ENCODE measurements at regions not wholly inside any gene's neighbourhood (a gene's known extent, or its start where the extent isn't known, plus 50 kb on each side); places are given as distances from the start of the nearest gene placed in this dataset.

- H3K9ac ChIP-seq (ENCODE audit: low read length): peak overlapping the region; percentile 52
- H3K4me3 ChIP-seq (replicated peaks in 1 of 2; ENCODE audit: low read depth in 1 of 2, low read length in 2 of 2): peak overlapping the region; percentile 3 to 40; a peak in 3 of 4 replicates
- H2AFZ ChIP-seq (ENCODE audit: low read depth, low read length, poor library complexity, severe bottlenecking): peak overlapping the region; percentile 89
- no peaks in the 10 kb centered on the region for H3K9me3 ChIP-seq (ENCODE audit: control insufficient read depth in 1 of 2, insufficient read depth in 1 of 2, low read depth in 1 of 2, low read length in 2 of 2)
- ChIA-PET CTCF (interaction anchor here (1.1 kb wide), 1 partner anchor 12 kb away, joined by 3 read pairs; no protein-coding TSS in a partner anchor), POLR2A (no interaction called here), RAD21 (ENCODE audit: low non-redundant PET in 1 of 2, low total read pairs in 2 of 2, uncharacterized antibody in 2 of 2, unreplicated experiment in 2 of 2) (interaction anchor here (1.2 to 1.7 kb wide), 2 partner anchors 29 to 39 kb away, joined by 3 read pairs; no protein-coding TSS in a partner anchor)
- intact Hi-C loops (cut with micrococcal nuclease): loop anchor here (1.0 to 10.0 kb wide), 2 partner anchors 12 to 208 kb away; no protein-coding TSS in a partner anchor
- H3K36me3 ChIP-seq (ENCODE audit: control insufficient read depth in 1 of 2, insufficient read depth in 2 of 2, low read length in 2 of 2): no peaks in the 10 kb centered on the region
- H3K9me2 ChIP-seq (ENCODE audit: insufficient read depth): no peaks in the 10 kb centered on the region
- no peaks in the 10 kb centered on the region for H4K20me1 ChIP-seq (ENCODE audit: insufficient read depth)
- peak overlapping the region; percentile 68 for H3K27ac ChIP-seq (ENCODE audit: low read depth, low read length)
- H3K79me2 ChIP-seq (ENCODE audit: insufficient read depth, low read length): no peaks in the 10 kb centered on the region
- H3K4me2 ChIP-seq (ENCODE audit: low read length): peak overlapping the region; percentile 80
- DNase-seq (ENCODE audit: low read depth, low spot score) (peak; percentile 91), ATAC-seq (peak; percentile 82)
- TSS peak; percentile 62 for BruUV-seq (replicated peaks)
- H3K27me3 ChIP-seq (ENCODE audit: insufficient read depth, low read length): no peaks in the 10 kb centered on the region
- H3K4me1 ChIP-seq (ENCODE audit: control insufficient read depth in 1 of 2, insufficient read depth in 2 of 2, low read length in 2 of 2): peaks cover 66 to 87% of the 10 kb centered on the region in 2 experiments
- TF ChIP-seq FOSL1 (IDR thresholded peaks at IDR 0.05; ENCODE audit: low read depth) (peak; percentile 96), POLR2A (IDR thresholded peaks at IDR 0.05; ENCODE audit: borderline replicate concordance, extremely low read depth, insufficient read depth, insufficient read length) (peak; percentile 47), RAD21 (IDR thresholded peaks at IDR 0.05; ENCODE audit: low read depth) (no peak), CBX3 (IDR thresholded peaks at IDR 0.05; ENCODE audit: low read depth) (peak; percentile 90), MAX (IDR thresholded peaks at IDR 0.05) (peak; percentile 94), ELF1 (IDR thresholded peaks at IDR 0.05; ENCODE audit: borderline replicate concordance, low read depth) (no peak; the same call in 1 of the 2 replicates), POLR2AphosphoS5 (IDR thresholded peaks at IDR 0.05; ENCODE audit: low read depth, low read length) (peak; percentile 67), YY1 (IDR thresholded peaks at IDR 0.05; ENCODE audit: extremely low read depth, insufficient replicate concordance, low read depth, low read length) (peak; percentile 47), TCF7L2 (IDR thresholded peaks at IDR 0.05; ENCODE audit: borderline replicate concordance, extremely low read depth, insufficient read depth, insufficient read length) (peak; percentile 77), EGR1 (IDR thresholded peaks at IDR 0.05; ENCODE audit: low read depth) (peak; percentile 65), SP1 (IDR thresholded peaks at IDR 0.05; ENCODE audit: low read depth) (peak; percentile 95), CEBPB (IDR thresholded peaks at IDR 0.05; ENCODE audit: low read depth) (peak; percentile 99), REST (IDR thresholded peaks at IDR 0.05; ENCODE audit: low read depth) (no peak), SIN3A (IDR thresholded peaks at IDR 0.05; ENCODE audit: low read depth) (peak; percentile 91), ZBTB33 (IDR thresholded peaks at IDR 0.05; ENCODE audit: extremely low read depth, insufficient replicate concordance, low read length) (peak; percentile 71), EZH2 (IDR thresholded peaks at IDR 0.05) (no peak), SRF (IDR thresholded peaks at IDR 0.05; ENCODE audit: low read depth) (no peak; the same call in 1 of the 2 replicates), ATF3 (IDR thresholded peaks at IDR 0.05) (0 out of 2 replicates have a peak, but pooled peaks have one; percentile 18), JUND (IDR thresholded peaks at IDR 0.05) (peak; percentile 95)
These were observed 191.6 kb upstream of the MSX2 start for GRCh38 chr5:174532455-174533453.

Data from HCT116 (cell line).